IPS-NIHi7 (cell line): ENCODE measurements at regions not wholly inside any gene's neighbourhood (a gene's known extent, or its start where the extent isn't known, plus 50 kb on each side); places are given as distances from the start of the nearest gene placed in this dataset.
"Not testable (repeated sequence)": the region's sequence is repeated elsewhere in the genome, so short reads cannot be mapped to it uniquely, and the experiment has no call there.

Source experiments
- DNase-seq: peaks from one replicate; pipeline ENCODE4 v3.0.0; 2012; ENCODE audit warnings: mixed read lengths; ENCODE audit errors: extremely low spot score

- DNase-seq: no peak
Measured at GRCh38 chr3:78255403-78255802, 1215.5 kb downstream of the ROBO2 start.

GRCh38 chr3:78256123-78256522 is 1216.2 kb downstream of the ROBO2 start:
- no peak for DNase-seq

DNA sequence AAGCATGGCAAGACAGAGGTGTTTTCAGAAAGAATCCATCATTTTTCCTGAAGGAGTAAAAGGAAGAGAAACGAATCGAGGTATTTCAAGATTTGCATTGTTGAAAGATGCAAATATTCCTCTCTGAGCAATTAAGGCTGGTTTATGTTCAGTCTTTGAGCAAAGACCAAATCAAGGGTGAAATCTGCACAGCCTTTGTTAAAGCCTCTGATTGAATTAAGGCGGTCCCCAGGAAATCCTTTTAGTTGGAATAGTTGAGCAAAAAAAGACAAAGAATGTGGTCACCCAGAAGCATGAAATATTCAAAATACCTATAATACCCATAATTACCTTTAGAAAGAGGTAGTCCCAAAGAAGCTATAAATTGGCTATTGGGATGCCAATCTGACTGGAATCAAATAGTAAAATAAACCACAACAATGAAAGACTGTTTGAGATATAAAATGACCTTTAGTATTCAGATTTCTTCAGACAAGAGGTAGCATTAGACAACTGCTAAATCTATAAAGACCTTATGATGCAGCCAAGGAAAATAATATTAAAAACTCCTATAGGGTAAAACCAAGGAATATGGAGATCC is 1218.1 kb downstream of the ROBO2 start:
- DNase-seq: no peak

DNA sequence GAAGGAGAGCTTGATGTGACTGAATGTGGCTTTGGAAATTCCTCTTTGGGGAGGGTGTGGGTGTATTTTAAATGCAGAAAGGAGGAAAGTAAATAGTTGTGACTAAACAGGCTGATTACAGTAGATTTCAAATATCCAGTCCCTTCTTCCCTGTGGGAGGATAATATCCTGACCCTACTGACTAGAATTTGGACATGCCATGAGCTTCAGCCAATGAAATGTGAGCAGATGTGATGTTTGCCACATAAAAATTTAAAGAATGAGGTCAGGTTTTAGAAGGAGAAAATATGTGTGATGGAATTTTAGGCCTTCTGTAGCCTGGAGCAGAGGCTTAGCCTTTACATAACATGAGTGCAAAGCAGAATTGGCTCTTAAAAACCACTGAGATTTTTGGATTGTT is 1218.9 kb downstream of the ROBO2 start:
- no peak for DNase-seq

DNA sequence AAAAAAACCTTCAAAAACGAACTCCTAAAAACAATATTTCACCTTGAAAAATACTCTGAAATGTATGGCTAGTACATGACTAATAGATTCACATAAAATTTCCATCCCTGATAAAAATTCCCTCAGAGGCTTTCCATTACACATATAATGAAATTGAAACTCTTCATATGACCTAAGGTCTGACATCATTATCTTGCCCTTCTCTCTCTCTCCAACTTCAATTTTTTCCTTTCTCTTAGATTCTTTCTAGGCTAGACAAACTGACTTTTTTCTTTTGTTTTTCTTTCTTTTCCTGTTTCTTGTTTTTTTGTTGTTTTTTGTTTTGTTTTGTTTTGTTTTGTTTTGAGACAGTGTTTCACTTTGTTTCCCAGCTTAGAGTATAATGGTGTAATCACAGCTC is 1220.5 kb downstream of the ROBO2 start:
- no peak for DNase-seq

DNA sequence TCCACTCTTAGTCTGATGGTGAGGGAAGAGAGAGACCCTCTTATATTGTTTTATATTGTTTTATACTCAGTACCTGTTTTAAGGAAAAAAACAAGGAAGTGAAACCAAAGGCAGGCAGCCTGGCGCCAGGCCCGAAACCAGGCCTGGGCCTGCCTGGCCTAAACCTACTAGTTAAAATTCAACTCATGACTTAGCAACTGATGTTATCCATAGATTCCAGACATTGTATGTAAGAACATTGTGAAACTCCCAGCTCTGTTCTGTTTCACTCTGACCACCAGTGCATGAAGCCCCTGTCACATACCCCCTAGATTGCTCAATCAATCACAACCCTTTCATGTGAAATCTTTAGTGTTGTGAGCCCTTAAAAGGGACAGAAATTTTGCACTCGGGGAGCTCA is 1226.7 kb downstream of the ROBO2 start:
- not testable (repeated sequence) for DNase-seq

DNA sequence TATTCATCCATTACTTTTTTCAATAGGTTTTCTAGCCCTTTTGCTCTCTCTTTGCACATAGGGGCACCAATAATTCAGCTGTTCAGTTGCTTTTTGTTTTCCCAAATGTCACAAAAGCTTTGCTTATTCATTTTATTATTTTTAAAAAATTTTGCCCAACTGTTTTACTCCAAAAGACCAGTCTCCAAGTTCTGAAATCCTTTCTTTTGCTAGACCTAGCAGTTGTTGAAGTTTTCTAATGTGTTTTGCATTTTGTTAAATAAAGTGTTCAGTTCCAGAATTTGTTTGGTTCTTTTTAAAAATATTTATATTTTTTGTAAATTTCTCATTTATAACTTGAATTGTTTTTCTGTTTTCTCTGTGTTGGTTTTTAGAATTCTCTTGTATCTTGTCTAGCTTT is 1227.3 kb downstream of the ROBO2 start:
- no peak for DNase-seq

DNA sequence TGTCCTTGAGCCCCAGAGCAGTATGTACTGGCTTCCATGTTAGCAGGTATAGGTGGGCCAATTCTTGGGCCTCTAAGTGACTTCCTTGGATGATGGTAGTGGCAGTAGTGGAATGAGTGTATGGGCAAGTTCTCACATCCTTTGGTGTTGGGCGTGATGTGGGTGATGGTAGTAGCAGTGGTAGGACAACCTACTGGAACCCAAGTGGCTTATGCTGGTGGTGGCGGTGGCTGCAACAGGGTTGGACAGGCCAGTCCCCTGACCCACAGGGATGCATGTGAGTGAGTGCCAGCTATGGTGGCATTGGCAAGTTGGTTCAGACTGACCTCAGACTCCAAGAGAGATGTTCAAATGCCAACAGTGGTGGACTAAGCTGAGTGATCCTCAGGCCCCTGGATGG is 1228.2 kb downstream of the ROBO2 start:
- DNase-seq: no peak

DNA sequence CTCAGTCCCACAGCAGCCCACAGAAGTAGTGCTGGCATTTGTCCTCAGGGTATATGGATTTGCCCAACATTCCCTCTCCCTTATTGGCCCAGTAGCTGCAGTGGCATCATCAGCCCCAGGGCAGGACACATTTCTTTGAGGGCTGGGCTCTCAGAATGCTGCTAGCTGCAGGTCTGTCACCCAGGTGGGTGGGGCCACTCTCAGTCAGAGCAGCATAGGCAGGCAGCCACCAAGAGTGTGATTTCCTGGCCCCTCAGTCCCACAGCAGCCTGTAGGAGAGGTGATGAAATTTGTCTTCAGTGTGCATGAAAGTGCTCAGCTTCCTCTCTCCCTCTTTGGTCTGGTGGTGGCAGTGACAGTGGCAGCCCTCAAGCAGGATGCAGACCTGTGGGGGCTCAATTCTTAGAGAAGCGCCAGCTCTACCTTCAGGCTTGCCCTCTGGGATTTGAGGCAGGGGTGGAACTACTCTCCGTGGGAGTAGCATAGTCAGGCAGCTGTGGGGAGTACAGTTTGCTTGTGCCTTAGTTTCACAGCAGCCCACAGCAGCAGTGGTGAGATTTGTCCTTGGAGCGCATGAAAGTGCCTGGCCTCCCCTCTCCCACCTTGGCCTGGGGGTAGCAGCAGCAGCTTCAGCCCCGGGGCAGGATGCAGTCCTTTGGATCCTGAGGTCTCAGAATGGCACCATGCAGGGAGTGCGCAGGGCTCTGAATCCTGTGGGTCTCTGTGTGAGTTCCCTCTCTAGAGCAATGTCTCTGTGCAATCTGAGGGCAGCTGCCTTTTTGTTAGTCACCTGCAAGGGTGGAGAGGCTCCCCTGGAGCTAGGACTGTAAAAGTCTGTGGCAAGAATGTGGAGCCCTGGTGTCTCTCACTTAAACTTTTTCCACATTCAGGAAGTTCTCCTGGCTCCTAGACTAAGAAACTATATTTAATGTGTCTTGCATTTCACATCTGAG is 1229.1 kb downstream of the ROBO2 start:
- peak; percentile 24 for DNase-seq

DNA sequence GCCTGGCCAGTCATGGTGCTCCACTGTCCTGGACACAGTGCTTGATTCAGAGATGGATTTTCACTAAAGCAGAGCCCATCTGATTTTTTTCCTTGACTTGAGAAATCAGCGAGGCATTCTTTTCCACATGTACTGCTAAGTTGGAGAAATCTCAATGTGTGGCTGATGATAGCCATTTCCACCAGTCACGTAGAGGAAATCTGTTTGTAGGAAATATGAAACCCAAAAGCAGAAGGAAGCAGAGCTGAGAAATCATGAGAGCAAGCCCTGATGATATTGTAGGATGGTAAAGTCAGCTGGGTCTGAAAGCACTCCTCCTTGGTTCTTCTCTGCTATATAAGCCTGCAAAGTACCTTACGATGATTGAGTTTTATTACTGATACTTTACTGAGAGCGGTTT is 1233.4 kb downstream of the ROBO2 start:
- DNase-seq: no peak

- no peak for DNase-seq
Measured at GRCh38 chr3:78274475-78275065, 1234.7 kb downstream of the ROBO2 start.

- DNase-seq: no peak
Measured at GRCh38 chr3:78275420-78275852, 1235.5 kb downstream of the ROBO2 start.

DNA sequence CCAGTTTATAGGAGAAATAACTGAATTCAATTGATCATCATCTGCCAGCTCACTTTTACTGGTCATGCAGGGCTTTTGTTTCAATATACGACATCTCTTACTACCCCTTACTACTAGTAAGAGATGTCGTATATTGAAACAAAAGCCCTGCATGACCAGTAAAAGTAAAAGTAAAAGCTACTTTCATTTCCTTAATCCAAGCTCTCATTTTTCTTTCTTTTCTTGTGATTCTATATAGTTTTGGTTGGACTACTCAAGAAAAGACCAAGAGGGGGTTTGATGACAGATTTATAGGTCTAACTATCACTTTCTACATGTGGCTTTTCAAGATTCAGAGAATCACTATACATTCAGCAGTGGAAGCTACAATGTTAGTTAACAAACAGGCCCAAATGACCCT is 1237.3 kb downstream of the ROBO2 start:
- no peak for DNase-seq

DNA sequence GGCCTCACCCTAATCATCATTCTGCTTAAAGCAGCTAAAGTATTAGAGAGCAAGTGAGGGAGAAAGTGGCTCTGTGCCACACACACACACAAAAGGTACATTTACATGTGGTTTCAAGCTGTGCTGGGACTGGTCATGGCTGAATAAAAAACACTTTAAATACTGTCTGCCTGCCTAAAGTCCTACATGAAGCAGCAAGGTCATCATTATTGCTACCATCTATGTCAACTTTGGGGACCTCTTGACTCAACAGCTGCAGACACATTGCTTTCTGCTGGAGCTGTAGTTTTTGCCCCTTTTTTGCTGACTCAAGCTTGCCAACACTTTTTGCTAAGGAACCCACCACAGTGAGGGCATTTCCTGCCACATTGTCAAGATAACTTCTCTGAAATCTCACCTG is 1237.9 kb downstream of the ROBO2 start:
- DNase-seq: no peak

DNA sequence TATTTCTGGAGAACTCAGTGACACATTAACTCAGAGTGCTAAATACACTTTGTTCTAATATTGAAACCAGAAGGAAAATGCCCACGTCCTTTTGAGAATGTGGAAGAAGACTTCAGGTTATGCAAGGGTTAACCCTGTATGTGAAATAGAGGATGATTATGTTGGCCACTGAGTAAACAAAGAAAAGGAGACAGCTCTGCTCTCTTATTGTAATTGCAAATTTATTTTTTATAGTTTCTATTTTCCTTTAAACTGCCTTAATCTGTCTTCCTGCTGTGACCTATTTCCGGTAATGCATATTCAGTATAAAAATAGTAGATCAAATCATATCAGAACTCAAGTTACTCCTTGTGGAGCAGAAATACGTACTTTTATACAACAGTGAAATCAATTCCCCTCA is 1239.2 kb downstream of the ROBO2 start:
- DNase-seq: no peak

DNA sequence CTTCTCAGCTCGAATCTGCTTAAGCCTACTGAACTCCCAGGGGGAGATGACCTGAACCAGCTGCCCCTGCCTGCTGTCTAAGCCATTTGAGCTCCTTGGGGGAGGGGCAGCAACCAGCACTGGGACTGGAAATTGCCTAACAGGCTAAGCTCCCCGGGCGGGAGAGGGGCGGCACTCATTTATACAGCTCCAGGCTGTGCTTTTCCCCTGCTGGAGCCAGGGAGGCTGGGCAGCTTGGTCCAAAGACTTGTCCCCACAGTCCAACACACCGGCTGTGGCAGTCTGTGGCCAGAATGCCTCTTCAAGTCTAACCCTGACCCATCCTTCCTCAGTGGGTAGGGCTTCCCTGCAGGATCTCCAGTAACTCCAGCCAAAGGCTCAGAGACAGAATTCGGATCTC is 1241.5 kb downstream of the ROBO2 start:
- DNase-seq: no peak

DNA sequence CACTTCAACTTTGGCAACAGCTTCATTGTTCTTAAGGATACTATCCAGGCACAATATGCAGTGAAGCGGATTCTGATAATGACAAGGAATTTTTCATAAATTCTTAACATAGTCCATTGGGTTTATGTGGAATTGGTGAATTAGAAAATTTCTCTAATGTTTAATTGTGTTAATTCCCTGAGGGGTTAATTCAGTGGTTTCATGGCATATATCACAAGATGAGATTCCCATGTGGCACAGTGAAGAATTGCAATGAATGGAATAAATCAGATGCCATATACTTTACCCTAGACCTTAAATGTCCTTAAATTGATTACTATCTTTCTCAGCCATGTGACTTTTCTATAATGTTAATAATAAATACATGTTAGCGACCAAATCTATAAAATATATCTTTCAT is 1244.1 kb downstream of the ROBO2 start:
- DNase-seq: no peak

DNA sequence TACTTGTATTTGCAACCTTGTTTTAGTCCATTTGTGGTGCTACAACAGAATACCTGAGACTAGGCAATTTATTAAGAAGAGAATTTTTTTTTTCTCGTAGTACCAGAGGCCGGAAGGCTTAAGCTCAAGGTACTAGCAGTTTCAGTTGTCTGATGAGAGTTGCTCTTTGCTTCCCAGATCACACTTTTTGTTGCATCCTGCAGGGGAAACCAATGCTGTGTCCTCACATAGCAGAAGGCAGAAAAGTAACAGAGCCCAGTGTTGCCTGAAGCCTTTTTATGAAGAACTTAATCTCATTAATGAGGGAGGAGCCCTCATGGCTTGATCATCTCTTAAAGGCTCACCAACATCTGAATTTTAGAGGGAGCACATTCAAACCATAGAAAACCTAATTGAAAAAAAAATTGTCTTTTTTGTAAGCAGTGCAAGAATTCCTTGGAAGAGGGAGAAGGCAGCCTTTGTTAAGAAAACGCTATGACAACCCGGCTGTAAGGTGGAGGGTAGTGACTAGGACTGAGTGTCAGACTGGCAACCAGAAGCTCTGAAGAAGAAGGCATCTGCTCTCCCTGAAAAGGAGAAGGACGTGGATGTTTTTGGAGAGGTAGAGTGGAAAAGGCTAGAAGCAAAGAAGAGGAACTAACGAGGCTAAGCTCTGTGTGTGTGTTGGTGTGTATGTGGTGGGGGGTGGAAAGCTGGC is 1245.3 kb downstream of the ROBO2 start:
- no peak for DNase-seq

- no peak for DNase-seq
Measured at GRCh38 chr3:78287085-78287484, 1247.2 kb downstream of the ROBO2 start.

GRCh38 chr3:78293284-78293683 is 1253.4 kb downstream of the ROBO2 start:
- no peak for DNase-seq

DNA sequence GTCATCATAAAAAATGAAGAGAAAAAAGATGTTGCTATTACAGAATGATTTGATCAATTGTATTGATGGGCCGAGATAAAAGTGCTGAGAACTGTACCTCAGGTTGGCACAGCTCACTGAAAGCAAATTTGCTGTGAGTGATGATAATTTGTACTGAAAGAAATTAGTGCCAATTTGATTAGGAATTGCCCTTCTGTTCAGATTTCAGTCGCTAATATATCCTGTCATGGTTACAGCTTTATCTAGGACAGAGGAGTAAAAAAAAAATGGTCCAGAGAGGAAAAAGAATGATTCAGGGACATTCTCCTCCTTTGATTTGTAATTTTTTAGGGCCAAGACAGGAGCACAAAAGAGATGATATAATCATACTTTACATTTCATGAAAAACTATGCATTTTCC is 1264.2 kb downstream of the ROBO2 start:
- no peak for DNase-seq

DNA sequence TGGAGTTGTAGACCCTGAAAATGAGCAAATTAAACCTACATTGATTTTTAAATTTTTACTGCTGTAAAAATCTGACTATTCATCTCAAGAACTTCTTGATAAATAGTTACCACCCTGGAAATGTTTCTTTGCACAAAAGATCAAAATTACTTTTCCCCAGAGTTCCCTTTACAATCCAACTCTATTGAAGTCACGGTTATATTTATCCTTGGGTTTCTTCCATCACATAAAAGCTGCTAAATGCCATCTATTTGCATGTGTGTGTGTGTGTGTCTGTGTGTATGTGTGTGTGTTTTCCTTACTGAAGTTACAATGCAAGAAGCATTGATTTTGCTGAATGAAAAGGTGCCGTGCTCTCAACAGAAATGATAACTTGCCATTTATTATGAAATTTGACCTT is 1273.0 kb downstream of the ROBO2 start:
- no peak for DNase-seq
